Activated CD4-positive, CD25-positive, alpha-beta regulatory T cell treated with anti-CD3 and anti-CD28 coated beads, Interleukin-2, amount 50 U/mL, for 16 hours (primary cell): ENCODE measurements at regions not wholly inside any gene's neighbourhood (a gene's known extent, or its start where the extent isn't known, plus 50 kb on each side); places are given as distances from the start of the nearest gene placed in this dataset.
"Not testable (repeated sequence)": the region's sequence is repeated elsewhere in the genome, so short reads cannot be mapped to it uniquely, and the experiment has no call there.

Experiments
- DNase-seq: peaks from one replicate; pipeline ENCODE4 v3.0.0-alpha.2; 2020; ENCODE audit warnings: low read depth, low spot score

DNA sequence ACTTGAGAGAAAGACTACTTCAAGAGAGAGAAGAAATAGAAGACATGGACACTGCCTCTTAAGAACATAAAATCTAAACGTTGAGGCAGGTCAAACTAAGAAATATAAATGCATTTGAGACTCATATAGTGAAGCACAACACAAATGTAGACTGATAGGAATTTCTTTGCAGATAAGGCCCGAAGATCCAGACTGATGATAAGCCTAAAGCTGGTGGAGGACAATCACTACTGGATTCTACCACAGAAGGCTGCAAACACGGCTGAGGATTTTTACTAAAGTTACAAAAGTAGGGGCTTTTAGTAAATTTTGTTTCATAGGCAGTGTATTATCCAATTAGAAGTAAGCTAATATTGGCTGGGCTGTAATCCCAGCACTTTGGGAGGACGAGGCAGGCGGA, 278.3 kb downstream of the RAP2B start:
- DNase-seq, result no peak

- no peak for DNase-seq
These were observed 280.4 kb downstream of the RAP2B start for GRCh38 chr3:153442386-153442785.

DNA sequence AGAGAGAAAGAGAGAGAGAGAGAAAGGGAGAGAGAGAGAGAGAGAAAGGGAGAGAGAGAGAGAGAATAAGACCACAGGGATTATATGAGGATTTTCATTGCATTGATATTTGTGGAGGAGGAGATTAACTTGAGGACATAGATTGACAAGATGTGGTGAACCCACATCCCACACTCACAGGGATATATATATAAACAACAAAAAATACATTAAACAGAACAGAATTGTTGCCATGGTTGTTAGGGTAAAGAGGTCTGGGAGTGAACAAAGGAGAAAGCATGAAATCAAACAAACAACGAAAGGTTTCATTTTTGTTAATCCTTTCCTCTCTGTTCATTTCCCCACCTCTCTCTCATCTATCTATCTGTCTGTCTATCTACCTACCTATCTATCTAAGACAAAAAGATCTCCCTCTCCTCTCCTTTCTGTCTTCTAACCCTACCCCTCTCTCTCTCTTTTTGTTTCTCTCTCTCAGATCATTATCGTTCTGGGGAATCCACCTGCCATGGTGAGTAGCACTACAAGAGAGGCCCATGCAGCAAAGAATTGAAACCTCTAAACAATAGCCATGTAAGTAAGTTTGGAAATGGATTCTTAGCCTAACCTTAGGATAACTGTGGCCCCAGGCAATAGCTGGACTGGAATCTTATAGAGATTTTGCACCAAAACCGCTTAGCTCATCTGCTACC, 280.9 kb downstream of the RAP2B start:
- no peak for DNase-seq

GRCh38 chr3:153443961-153444360, 281.9 kb downstream of the RAP2B start:
- no peak for DNase-seq

DNA sequence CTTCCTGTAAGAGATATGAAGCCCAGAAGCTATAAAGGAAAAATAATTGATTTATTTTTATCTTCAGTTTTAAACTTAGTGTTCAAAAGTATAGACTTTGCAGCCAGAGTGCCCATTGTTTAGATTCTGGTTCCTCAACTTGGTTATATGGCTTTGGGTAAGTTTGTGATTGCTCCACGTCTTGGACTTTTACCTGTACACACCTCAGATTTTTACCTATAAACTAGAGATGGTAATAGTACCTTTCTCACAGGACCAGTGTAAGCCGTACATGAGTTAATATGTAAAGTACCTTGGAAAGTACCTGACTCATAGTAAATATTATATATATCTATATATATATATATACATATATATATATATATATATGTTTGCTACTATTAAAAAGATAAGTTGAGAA, 283.8 kb downstream of the RAP2B start:
- DNase-seq, result no peak

GRCh38 chr3:153448151-153448829, 286.3 kb downstream of the RAP2B start:
- DNase-seq, result no peak

DNA sequence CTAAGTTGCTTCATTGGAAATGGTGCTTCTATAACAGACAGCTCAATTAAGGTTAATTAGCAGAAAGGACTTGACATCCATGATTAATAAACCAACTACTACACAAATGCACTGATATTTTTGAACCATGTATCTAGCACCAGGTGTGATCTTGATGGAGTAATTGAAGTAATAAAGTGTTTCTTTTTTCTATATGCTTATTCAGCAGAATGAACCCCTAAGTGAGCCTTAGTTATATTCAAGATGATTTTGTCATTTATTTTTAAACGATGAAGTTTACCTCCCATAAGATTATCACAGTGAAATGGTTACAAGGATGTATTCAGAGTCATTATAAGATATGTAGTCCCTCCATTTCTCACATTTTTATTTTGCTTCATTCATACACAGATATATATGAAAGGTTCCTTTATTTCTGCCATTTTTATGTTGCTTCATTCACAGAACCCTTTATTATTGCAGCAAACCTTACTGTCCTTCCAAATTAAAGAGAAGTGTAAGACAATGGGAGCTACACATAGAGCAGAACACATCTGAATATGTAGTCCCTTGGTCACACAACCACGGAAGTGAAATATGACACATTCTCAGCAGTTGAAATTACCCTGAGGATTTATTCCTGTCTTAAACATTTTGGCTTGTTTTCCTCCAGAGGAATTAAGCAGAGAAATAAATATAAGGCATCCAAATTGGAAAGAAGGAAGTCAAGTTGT, 295.0 kb downstream of the RAP2B start:
- no peak for DNase-seq

GRCh38 chr3:153458881-153459280, 296.9 kb downstream of the RAP2B start:
- DNase-seq, result no peak

- no peak for DNase-seq
These were observed 300.5 kb downstream of the RAP2B start for GRCh38 chr3:153462545-153462944.

DNA sequence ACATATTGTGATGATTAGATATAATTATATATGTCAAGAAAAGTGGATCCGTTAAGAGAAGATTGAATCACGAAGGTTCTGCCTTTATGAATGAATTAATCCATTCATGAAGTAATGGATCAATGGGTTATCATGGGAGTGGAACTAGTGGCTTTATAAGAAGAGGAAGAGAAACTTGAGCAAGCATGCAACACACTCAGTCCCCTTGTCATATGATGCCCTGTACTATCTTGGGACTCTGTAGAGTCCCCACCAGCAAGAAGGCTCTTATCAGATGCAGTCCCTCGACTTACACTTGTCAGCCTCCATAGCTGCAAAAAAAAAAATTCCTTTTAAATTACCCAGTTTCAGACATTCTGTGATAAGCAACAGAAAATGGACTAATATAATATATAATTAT, 301.9 kb downstream of the RAP2B start:
- no peak for DNase-seq

- no peak for DNase-seq
These were observed 307.1 kb downstream of the RAP2B start for GRCh38 chr3:153469162-153469561.

DNA sequence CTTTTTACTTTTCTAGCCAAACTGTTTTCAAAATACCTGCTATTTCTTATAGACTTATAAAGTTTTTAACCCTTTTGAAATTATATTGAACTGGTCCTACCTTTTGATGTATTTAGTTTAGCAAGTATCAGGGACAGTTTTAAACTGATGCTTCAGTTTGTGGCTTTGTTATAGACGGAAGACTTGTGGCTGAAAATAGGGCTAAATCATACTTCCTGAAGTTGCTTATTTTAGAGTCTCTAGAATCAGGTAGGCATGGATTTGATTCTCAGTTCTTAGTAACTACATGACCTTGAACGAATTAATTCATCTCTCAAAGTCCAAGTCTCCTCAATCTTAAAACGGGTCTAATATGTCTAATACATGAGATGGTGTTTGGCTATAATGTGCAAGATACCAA, 322.8 kb downstream of the RAP2B start:
- DNase-seq, result no peak

DNA sequence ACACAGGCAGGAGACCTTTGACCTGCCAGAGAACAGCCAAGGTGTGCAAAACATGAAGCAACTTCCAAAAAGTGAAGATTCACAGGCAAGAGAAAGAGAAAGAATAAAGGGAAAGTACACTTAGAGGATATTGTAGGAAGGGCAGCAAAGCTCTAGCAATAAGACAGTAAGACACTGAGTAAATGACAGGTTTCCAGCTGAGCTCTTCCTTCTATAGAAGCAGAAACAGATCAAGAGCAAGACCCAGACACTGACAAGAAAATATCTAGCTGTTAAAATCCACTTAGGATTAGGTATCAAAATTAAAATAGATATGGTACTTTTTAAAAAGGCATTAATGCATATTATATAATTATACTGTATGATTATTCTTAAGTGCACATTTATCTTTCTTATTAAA, 333.4 kb downstream of the RAP2B start:
- DNase-seq, result no peak

DNA sequence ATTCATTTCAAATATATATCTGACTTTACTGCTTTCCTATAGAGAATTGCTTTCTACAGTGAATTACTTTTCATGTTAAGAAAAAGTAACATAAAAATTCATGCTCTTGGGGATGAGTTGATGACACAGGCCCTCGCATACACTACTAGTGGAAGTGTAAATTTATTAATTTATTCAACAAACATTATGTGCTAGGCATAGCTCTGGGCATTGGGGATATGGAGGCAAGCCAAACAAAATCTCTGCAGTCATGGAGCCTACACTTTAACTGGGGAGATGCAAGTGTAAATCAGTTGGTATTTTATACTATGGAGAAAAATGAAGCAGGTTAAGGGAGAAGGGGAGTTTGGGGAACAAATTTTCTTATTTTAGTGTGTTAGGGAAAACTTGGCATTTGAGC, 340.7 kb downstream of the RAP2B start:
- no peak for DNase-seq

GRCh38 chr3:153503873-153504272, 341.8 kb downstream of the RAP2B start:
- DNase-seq, result no peak

DNA sequence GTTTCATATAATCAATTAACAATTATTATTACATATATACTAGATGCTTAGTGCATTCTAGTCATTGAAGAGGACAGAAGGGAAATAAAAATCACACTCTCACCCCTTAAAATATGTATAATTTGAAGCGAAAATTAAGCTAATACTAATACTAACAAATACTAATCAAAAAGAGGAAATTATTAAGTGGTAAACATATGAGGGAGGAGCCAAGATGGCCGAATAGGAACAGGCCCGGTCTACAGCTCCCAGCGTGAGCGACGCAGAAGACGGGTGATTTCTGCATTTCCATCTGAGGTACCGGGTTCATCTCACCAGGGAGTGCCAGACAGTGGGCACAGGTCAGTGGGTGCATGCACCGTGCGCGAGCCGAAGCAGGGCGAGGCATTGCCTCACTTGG, 344.2 kb downstream of the RAP2B start:
- DNase-seq, result not testable (repeated sequence)

DNA sequence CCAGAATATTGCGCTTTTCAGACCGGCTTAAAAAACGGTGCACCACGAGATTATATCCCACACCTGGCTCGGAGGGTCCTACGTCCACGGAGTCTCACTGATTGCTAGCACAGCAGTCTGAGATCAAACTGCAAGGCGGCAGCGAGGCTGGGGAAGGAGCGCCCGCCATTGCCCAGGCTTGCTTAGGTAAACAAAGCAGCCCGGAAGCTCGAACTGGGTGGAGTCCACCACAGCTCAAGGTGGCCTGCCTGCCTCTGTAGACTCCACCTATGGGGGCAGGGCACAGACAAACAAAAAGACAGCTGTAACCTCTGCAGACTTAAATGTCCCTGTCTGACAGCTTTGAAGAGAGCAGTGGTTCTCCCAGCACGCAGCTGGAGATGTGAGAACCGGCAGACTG, 344.7 kb downstream of the RAP2B start:
- DNase-seq, result not testable (repeated sequence)

DNA sequence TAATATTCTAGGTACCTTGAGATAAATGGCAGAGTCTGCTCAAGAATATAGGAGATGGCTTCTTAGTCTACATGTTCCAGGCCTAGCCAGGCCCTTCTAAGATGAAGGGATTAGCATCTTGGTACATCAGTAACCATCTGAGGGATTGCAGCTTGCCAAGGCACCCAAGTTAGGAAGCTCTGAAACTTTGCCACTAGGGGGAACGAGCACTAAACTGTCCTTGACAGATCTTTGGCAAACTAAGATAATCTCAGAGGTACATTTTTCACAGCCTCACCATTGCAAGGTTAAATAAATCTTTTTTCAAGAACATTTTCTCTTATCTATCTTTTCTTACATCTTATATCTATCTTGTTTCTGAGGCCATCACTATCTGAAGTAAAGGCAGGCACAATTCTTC, 351.2 kb downstream of the RAP2B start:
- no peak for DNase-seq

DNA sequence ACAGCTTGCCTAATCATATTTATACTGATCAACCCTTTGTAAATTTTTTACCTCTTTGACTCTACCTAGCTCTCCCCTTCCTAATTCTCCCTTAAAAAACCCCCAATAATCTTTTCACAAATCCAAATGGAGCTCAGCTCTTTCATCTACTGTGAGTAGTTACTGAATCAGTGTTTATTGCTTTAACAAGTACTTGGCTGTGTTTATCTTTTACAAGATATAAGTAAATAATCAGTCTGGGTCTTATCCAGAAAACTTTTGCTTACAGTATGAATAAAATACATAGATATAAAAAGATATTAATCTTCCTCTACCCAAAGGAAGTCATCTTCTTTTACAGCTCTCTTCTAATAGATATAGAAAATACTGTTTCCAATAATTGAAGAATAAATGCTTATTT, 366.4 kb downstream of the RAP2B start:
- no peak for DNase-seq

- DNase-seq, result no peak
These were observed 377.2 kb downstream of the RAP2B start for GRCh38 chr3:153539263-153539662.

DNA sequence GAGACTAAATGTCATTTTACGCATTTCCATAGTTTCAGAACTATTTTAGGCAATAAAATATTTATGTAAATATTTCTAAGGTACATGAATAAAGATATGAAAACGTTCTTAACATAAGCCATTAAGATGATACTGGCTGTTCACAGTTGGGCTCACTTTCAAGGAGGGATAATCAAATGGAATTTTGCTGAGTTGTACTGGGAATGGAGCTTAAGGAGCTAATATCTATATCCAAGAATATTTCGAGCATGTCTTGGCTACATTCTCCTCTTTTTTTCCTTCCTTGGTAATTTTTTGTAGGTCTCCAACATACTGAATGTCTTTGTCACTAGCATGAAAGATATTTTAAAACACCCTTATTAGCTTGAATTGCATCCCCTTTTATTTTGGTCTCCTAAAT, 383.4 kb downstream of the RAP2B start:
- no peak for DNase-seq

GRCh38 chr3:153547970-153548369, 385.9 kb downstream of the RAP2B start:
- no peak for DNase-seq

- not testable (repeated sequence) for DNase-seq
These were observed 387.7 kb downstream of the RAP2B start for GRCh38 chr3:153549686-153550085.
